HG02678 (cell line): ENCODE measurements at regions not wholly inside any gene's neighbourhood (a gene's known extent, or its start where the extent isn't known, plus 50 kb on each side); places are given as distances from the start of the nearest gene placed in this dataset.

Experiments
- ATAC-seq: cut with Tn5 transposase; IDR thresholded peaks from one replicate; pipeline ENCODE4 v1.9.1; 2021; ENCODE audit warnings: mild to moderate bottlenecking, moderate library complexity; ENCODE audit not compliant: unreplicated experiment

GRCh38 chr9:84393266-84393950 lies 52.9 kb upstream of the SLC28A3 start:
- ATAC-seq = no peak

- ATAC-seq = no peak
Observed at GRCh38 chr9:84394036-84394435, 53.5 kb upstream of the SLC28A3 start.

GRCh38 chr9:84397151-84397728 lies 56.7 kb upstream of the SLC28A3 start:
- peak; percentile 83 for ATAC-seq

GRCh38 chr9:84397822-84398221 lies 57.3 kb upstream of the SLC28A3 start:
- ATAC-seq = no peak

GRCh38 chr9:84402517-84402916 lies 62.0 kb upstream of the SLC28A3 start:
- ATAC-seq = no peak

GRCh38 chr9:84403288-84403687 lies 62.7 kb upstream of the SLC28A3 start:
- ATAC-seq = no peak

- ATAC-seq = no peak
Observed at GRCh38 chr9:84404095-84404686, 63.6 kb upstream of the SLC28A3 start.

GRCh38 chr9:84405667-84406066 lies 65.1 kb upstream of the SLC28A3 start:
- ATAC-seq = no peak

- ATAC-seq = no peak
Observed at GRCh38 chr9:84408416-84408815, 67.9 kb upstream of the SLC28A3 start.

GRCh38 chr9:84411683-84412267 lies 71.2 kb upstream of the SLC28A3 start:
- ATAC-seq = no peak

GRCh38 chr9:84412654-84413053 lies 72.1 kb upstream of the SLC28A3 start:
- no peak for ATAC-seq

- no peak for ATAC-seq
Observed at GRCh38 chr9:84413301-84413700, 72.7 kb upstream of the SLC28A3 start.

- ATAC-seq = no peak
Observed at GRCh38 chr9:84419031-84419602, 78.6 kb upstream of the SLC28A3 start.

GRCh38 chr9:84424931-84425330 lies 84.4 kb upstream of the SLC28A3 start:
- no peak for ATAC-seq

- ATAC-seq = no peak
Observed at GRCh38 chr9:84432746-84433145, 92.2 kb upstream of the SLC28A3 start.

GRCh38 chr9:84435902-84436301 lies 95.3 kb upstream of the SLC28A3 start:
- no peak for ATAC-seq

- ATAC-seq = no peak
Observed at GRCh38 chr9:84436386-84437109, 96.0 kb upstream of the SLC28A3 start.

GRCh38 chr9:84438391-84438790 lies 97.8 kb upstream of the SLC28A3 start:
- no peak for ATAC-seq

GRCh38 chr9:84439250-84439649 lies 98.7 kb upstream of the SLC28A3 start:
- no peak for ATAC-seq

GRCh38 chr9:84442712-84443111 lies 102.2 kb upstream of the SLC28A3 start:
- ATAC-seq = no peak

GRCh38 chr9:84445737-84446136 lies 105.2 kb upstream of the SLC28A3 start:
- no peak for ATAC-seq
